Thyroid gland (tissue), 4 donors: ENCODE measurements at regions not wholly inside any gene's neighbourhood (a gene's known extent, or its start where the extent isn't known, plus 50 kb on each side); places are given as distances from the start of the nearest gene placed in this dataset.

ENCODE experiments used
- POLR2A ChIP-seq, 2 donors: fragments of 450-650 bp; IDR thresholded peaks; one replicate each; pipeline ENCODE4 v1.6.1; 2017; ENCODE audit warnings: antibody characterized with exemption in 2 of 2, mild to moderate bottlenecking in 2 of 2, moderate library complexity in 1 of 2
- TF ChIP-seq, protein P1 (sequence below), 6 experiments: fragments of 200-600 bp in 3 of 6; fragments of 450-650 bp in 3 of 6; sonication (generic) in 3 of 6; IDR thresholded peaks; one replicate each; pipeline ENCODE4 v1.5.1; 2016 to 2019; ENCODE audit warnings: antibody characterized with exemption in 6 of 6, mild to moderate bottlenecking in 2 of 6, inconsistent platforms in 1 of 6, moderate library complexity in 1 of 6

GRCh38 chr4:112069110-112069509 lies 76.1 kb upstream of the FAM241A start:
- TF ChIP-seq, protein P1, sequence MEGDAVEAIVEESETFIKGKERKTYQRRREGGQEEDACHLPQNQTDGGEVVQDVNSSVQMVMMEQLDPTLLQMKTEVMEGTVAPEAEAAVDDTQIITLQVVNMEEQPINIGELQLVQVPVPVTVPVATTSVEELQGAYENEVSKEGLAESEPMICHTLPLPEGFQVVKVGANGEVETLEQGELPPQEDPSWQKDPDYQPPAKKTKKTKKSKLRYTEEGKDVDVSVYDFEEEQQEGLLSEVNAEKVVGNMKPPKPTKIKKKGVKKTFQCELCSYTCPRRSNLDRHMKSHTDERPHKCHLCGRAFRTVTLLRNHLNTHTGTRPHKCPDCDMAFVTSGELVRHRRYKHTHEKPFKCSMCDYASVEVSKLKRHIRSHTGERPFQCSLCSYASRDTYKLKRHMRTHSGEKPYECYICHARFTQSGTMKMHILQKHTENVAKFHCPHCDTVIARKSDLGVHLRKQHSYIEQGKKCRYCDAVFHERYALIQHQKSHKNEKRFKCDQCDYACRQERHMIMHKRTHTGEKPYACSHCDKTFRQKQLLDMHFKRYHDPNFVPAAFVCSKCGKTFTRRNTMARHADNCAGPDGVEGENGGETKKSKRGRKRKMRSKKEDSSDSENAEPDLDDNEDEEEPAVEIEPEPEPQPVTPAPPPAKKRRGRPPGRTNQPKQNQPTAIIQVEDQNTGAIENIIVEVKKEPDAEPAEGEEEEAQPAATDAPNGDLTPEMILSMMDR (IDR thresholded peaks at IDR 0.05) = no peak
- no peak for TF ChIP-seq POLR2A (IDR thresholded peaks at IDR 0.05)
